HG03342 (cell line): ENCODE measurements at regions not wholly inside any gene's neighbourhood (a gene's known extent, or its start where the extent isn't known, plus 50 kb on each side); places are given as distances from the start of the nearest gene placed in this dataset.

Source experiments
- ATAC-seq: cut with Tn5 transposase; IDR thresholded peaks from one replicate; pipeline ENCODE4 v1.9.1; 2021; ENCODE audit warnings: mild to moderate bottlenecking, moderate library complexity; ENCODE audit not compliant: unreplicated experiment

DNA sequence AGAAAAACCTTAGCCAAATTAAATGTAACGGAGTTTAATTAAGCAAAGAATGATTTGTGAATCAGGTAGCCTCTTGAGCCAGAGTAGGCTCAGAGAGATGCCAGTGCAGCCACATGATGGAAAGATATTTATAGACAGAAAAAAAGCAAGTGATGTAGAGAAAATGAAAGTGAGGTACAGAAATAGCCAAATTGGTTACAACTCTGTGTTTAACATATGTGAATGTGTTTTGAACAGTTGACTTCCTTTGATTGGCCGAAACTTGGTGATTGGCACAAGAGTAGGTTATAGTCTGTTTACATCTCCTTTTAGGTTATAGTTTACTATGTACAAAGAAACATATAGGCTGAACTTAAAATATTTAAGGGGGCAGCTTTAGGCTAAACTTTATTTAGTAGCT lies 459.9 kb upstream of the BOD1L1 start:
- peak; percentile 59 for ATAC-seq

DNA sequence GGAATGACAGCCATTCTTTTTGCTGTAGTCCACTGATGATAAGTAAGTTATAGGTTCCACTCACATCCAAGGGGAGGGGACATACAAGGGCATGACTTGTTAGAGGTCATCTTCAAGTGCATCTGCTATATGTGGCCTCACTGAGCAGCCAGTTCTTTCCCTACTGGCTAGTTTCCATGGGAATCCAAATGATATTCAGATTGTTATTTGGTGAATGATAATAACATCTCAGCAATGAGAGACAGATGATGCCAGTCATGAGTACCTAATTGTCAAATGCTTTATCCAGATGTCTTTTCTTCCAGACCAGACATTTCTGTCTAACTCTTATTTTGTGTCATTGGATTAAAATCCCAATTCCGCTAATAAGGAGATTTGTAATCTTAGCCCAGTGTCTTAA lies 460.4 kb upstream of the BOD1L1 start:
- ATAC-seq: peak; percentile 22

DNA sequence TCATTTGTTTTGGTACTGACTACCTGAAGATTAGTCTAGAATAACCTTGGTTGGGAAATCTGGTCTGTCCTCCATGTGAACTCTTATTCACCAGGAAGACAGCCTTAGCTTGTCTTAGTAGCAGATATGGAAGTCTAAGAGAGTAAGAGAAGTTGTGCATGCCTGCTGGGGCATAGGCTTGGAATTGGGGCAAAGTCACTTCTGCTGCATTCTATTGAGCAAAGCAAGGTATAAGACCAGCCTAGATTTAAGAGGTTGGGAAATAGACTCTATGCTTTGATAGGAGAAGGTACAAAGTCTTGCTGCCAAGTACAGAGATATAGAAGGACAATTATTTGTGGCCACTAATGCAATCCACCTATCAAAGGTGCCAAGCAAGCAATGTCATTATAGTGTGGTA lies 464.0 kb upstream of the BOD1L1 start:
- ATAC-seq: no peak

DNA sequence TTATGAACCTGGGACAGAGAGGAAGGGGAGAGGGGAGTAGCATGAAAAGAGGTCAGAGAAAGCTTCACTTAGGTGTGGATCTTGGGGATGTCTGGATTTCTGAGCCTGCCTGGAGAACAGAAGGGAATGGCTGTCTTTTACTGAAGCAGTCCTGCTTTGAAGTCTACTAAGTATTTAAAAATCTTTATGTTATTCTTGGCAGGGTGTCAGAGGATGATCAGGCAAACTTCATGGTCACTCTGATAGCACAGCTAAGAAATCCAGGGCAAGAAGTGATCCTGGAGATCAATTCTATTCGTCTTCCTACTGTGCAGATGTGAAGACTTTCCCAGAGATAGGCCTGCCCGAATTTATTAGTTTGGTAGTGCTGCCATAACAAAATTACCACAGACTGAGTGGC lies 464.4 kb upstream of the BOD1L1 start:
- ATAC-seq: no peak

DNA sequence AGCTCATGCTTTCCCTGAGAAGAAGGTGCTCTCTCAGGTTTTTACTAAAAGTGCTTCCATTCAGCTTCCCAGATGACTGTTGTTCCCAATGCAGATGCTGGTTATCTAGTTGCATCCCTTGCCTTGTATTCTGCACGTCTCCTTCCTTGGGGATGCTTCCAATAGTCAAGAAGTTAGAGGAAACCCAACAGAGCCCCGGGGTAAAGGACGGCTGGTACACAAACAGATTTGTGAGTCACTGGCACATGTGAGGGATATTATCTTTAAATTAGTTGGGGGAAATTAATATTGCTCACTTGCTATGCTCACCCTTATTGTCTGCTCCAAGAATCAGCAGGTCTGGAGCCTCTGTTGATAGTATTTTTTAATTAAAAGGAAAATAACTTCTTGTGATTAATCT lies 465.2 kb upstream of the BOD1L1 start:
- no peak for ATAC-seq

DNA sequence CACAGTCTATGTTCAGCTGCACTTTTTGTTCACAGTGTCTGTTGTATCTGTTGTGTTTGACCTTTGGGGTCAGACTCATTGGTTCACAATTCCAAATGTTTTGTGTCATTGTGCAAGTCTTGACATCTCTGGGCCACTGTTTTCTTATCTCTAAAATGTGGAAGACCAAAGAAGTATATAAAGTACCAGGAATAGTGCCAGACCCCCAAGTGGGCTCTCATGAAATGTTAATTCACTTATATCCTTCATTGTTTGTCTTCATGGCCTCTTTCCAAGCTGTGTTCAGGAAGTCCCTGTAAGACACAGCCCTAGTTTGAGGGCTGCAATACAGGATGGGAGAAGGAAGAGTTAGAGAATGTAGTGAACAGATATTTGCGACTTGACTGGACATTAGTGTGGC lies 468.3 kb upstream of the BOD1L1 start:
- ATAC-seq: no peak

DNA sequence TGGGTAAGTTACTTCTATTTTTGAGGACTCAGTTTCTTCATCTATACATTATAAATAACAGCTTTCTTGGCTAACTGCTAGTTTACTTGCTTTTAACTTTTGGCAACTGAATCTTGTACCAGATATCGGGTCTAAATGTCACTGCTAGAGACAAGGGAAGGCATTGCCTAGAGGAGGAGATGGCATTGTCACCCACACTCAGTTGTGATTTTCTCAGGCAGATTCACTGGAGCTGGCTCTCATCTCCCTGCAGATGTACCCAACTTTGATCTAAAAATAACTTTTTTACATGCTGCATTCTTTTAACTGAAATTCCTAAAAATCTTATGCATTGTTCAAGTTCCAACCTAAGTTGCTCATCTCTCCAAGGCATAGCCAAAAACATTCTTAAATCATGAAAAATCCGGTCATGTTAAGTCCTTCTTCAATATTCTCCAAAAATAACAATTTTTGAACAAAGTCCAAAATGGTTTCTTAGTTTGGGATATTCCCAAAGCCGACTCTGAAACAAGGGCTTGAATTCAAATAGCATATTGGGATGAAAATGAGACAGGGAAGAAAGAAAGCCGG lies 469.0 kb upstream of the BOD1L1 start:
- no peak for ATAC-seq

DNA sequence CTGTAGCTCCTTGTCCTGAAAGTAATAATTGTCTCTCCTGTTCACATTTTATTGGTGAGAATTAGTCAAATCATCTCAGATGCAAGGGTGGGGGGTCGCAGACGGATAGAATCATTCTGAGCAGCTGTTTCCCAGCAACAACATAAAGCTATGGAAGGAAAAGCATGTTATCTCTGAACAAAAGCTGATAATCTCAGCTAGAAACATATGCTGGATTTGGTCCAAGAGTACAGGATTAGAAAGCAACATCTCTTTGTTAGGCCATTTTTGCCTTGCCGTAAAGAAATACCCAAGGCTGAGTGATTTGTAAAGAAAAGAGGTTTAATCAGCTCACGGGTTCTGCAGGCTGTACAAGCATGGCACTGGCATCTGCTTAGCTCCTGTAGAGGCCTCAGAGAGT lies 472.8 kb upstream of the BOD1L1 start:
- no peak for ATAC-seq

DNA sequence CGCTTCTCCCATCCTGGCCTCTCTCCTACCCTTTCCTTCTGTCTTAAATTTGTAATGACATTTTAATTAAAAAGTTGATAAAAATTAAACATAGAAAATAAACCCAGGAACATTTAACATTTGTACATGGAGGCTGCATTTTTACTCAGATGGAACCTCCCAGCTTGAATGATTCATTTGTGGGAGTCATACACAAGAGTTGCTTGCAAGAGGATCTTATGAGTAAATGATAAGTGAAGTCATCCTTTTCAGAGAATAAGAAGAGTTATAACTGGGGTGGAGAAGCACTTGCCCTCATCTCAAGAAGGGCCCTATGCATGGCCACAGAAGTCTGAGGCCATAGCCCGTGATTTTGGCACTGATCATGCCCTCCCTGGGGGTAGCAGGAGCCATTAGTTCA lies 482.9 kb upstream of the BOD1L1 start:
- no peak for ATAC-seq

DNA sequence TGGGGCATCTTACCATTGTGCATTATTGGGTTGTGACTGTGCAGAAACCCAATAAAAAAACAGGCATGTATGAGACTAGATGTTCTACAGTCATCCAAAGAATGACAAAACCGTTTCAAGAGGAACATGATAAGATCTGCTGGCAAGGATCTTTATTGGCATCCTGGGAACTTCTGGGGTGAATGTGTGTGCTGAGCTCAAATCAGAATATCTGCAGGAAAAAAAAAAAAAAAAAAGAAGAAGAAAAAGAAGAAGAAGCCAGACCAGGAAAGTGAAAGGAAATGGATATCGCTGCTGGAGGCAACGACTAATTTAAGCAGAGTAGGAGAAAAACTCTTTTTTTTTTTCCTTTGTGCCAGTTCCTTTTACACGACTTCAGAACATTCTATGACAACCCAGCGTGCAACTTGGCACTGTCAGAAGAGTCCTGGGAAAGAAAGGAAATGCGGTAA lies 484.2 kb upstream of the BOD1L1 start:
- no peak for ATAC-seq

DNA sequence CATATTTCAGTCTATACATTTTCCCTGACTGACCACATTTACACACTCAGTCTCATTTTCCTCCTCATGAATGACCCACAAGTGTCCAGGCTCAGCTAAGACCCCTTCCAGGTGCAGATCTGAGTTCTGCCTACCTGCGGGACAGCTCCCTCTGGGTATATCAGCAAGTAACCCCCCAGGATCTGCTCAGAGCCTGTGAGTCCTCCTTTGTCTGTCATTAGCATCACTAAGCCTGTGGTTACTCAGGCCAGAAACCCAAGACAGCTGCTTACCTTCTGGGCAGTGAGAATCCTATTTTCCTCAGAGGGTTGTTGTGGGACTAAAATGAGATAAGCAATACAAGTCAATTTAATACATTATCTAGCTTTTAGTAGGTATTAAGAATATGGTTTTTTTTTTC lies 487.6 kb upstream of the BOD1L1 start:
- no peak for ATAC-seq

DNA sequence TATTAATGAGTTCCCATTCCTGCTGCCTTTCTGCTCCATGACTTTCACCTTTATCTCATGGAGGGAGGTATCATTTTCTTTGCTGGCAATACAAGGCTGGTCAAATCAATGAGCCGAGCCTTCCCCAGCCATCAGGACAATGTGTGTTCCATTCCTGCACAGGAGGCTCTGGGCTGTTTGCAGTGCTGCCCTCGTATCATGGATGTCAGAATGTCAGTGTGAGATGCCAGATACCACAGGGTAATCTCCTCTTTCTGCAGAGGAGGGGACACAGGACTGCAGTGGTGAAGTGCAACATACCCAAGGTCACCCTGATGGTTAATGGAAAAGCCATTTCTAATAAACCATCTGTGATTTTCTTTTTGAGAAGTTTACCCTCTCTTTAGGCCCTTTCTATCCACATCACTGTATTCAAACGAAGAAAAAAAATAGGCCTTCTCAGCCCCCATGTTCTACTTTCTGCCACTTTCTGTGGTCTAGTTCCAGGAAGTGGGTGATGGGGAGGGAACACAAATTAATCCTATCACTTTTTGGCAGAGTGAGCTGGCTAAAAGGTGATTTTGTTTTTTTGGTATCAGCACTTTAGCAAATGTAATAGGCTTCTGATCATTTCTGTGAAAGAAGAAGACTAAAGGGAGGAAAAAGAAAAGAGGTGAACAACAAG lies 490.2 kb upstream of the BOD1L1 start:
- ATAC-seq: no peak

DNA sequence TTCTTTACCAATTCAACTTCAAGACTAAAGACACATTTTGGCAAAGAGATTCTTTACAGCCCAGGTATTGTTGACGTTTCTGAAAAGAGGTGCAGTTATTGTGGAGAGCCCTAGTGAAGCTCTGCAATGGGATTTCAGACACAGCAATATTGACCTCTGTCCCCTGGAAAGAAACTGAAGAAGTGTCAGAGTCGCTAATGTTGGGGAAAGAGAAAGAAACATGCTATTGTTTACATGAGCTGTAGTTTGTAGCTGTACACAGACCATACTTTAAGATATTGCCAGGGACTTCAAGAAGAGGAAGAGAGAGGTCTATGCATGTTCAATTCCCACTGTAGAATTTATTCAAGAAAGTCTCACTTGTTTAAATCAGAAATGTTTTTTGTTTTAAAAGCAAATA lies 497.3 kb upstream of the BOD1L1 start:
- ATAC-seq: no peak

DNA sequence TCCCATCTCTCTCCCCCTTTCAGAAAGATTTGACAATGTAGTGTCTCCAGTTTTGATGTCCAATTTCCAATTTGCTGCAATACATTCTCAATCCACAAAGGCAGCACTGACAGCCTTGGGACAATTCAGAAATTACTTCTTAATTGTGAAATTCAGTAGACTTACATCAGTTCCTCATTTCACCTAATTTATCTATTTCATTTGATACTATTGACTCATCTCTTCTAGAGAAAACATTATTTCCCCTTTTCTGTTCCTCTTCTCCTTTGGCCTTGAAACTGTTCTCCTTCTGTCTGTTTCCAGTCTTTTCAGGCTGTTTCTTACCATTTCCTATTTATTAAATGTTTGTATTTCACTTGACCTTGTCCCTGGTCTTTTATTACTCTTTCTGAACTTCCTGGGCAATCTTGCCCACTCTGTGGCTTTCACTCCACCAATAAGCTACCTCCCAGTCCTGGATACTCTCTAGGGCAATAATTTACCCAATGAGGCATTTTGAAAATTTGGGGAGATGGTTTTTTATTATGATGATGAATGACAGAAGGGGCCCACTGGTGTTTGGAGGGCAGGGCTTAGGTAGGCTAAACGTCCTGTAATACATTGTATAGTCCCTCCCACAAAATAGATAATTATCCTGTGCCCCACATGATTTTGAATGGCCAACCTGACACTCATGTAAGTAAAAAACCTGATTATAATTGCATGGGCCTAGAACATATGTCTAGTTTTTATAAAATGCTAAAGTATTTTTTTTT lies 498.0 kb upstream of the BOD1L1 start:
- ATAC-seq: peak; percentile 94

DNA sequence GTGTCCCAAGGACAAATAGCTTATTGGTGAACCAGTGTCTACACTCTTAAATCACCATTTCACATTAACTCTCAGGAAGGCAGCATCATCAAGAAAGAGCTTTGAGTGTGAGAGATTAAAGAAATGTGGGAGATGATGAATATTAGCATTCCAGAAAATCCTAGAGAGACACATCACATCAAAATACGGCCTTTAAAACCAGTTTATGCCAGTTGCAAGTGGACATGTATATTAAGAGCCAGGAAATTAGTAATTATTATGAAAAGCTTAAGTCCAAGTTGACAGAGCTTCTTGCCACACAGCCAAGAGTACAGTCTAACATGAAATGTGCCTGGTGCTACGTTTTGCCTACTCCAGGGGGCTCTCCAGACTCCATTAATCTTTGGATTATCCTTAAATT lies 503.0 kb upstream of the BOD1L1 start:
- no peak for ATAC-seq

DNA sequence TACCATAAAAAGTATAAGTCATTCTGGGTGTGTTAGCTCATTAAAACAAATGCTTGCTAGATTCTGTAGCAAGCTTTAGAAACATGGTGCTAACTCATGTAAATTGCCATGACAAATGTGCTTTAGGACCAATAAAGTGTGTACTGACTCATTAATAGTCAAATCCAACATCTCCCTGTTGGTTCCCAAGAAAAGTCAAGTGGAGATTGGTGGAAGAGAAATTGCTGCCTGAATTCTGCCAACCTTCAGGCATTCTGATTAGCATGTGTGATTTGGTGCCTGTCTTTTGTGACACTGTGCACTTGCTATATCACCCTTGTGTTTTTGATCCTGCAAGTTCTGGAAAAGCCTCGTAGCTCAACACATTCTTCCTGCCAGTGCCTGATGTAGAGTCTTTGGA lies 503.8 kb upstream of the BOD1L1 start:
- ATAC-seq: no peak

DNA sequence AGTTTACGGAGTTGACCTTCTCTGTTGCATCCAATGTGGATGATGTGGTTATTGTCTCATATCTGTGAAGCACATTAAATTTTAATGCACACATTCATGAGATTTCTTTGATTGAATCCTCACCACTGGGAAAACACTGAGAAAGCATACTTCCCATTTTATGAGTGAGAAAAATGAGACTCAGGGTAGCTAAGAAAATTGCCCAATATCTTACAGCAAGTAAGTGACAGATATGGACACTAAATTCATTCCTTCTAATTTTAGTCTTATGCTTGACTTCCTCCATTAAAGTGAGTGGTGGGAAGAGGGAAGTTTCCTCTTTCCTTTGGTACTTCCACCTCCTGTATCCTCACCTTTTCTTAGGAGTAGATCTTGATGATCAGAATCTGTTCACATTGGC lies 504.8 kb upstream of the BOD1L1 start:
- no peak for ATAC-seq

DNA sequence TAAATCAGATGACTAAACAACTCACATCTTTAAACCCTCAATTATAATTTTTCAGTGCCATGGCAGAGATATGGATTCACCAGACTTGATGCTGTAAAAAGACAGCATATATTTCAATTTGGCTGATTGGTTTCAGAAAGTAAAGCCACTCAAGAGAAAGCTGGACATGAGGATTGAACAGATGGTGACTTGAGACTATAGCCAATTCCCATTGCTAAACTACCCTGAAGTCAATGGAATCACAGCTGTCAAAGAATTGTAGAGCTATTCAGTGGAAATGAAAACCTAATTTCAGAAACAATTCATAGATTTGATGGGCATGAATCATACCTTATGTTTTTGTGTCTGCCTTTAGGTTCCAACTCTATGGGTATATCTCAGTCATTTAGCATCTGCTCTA lies 510.6 kb upstream of the BOD1L1 start:
- no peak for ATAC-seq

DNA sequence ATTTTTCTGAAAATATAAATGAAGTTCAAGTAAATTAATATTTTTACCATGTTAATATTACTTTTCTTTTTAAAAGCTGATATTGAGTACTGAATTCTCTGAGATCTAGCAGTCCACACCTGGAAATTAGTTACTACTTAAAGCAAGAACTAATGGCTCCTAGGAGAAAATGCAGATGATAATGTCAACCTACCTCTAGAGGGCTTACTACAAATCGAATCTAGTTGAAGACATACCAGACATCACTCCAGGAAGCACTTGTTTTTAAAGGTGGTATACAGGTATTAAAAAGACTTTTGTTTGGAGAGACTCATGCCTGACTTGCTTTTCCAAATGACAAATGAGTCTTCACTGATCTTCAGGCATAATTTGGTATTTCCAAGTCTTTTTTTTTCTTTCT lies 516.4 kb upstream of the BOD1L1 start:
- ATAC-seq: no peak

DNA sequence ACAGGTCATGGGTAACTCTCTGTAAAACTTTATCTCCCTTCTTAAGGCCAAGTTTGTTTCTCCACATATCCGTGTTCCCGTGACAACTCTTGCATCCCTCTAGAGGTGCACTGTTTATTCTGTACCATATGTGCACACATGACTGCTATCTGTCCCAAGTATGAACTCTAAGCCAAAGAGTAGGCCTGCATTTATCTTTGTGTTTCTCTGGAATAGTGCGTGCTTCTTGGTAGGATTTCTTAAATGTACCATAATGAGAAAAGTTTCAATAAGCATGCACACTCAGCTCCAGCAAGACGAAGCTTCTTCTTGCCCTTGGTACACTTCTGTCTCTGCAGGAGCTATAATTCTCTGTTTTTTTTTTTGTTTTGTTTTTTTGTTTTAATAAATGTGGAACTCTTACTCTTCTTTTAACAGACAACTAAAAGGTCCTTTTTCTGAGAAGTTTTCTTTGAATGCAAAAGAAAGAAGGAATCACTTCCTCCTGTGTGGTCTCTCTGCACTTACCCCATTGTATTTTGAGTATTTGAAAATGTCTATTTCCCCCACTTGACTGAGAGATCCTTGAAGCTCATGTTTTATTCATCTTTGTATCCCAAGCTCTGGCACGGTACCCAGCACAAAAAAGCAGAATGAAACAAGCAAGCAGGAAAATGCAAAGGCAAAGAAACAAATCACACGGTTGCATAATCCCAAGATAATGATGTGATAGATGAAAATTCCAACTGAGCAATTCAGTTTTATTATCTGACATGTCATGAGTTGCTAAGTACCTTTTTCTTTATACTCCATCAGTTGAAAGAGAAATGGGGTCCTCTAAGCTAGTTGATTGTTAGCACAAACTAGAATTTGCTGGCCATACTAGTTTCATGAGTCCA lies 521.9 kb upstream of the BOD1L1 start:
- ATAC-seq: no peak

DNA sequence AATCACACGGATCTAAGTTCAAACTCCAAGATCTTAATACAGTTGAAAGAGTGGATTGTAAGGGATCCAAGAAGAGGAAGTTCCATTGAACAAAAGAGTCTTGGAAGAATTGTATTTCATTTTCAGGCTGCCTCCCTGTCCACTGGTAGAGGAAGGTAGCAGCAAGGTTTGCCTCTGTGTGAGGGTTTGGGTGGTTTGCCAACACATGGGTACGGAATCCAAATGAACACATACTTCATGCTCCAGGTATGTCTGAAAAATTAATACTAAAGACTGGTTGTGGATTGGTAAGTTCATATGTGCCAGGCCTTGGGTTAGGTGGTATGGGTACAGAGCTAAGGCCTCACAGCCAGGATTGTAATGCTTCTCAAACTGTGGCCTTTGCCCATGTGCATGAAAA lies 523.6 kb upstream of the BOD1L1 start:
- ATAC-seq: no peak
